HepG2 (cell line): ENCODE measurements at regions not wholly inside any gene's neighbourhood (a gene's known extent, or its start where the extent isn't known, plus 50 kb on each side); places are given as distances from the start of the nearest gene placed in this dataset.

ENCODE experiments used
- ATAC-seq: fragments of 200-7000 bp; cut with Tn5 transposase; 3 replicates; pipeline ENCODE4 v1.9.1; 2020; ENCODE audit warnings: mild to moderate bottlenecking, moderate library complexity
- BruUV-seq: library from RNA; stranded (reverse); fragments of 400-500 nt; replicated peaks from 2 replicates; lab custom pipeline; 2021; lab: Mats Ljungman, UMichigan
- CTCF ChIA-PET: fragments of 300-600 bp; formaldehyde crosslinking; extraction: SDS; loops from one replicate; lab custom pipeline; 2021; ENCODE audit warnings: low total read pairs, inconsistent platforms, low intra/inter-chr PET ratio; lab: Yijun Ruan, JAX
- POLR2A ChIA-PET: fragments of 350-600 bp; sonication (Branson Sonifier 250); formaldehyde crosslinking; loops from one replicate; lab custom pipeline; 2020; ENCODE audit warnings: antibody characterized with exemption, inconsistent platforms; lab: Yijun Ruan, JAX
- DNase-seq: peaks from one replicate; pipeline ENCODE4 v3.0.0-alpha.2; 2015; ENCODE audit warnings: low spot score
- FAIRE-seq: peaks from 3 replicates; lab custom pipeline; 2011; peaks lifted over from hg19 to GRCh38; lab: Jason Lieb, UNC
- H2AFZ ChIP-seq: one replicate; pipeline ENCODE4 v1.6.1; 2011; ENCODE audit warnings: low read length, inconsistent platforms
- H3K27ac ChIP-seq: fragments of 300-600 bp; 3 replicates; pipeline ENCODE4 v1.8.0; 2011; ENCODE audit warnings: mixed run types, mild to moderate bottlenecking, mixed read lengths, low read length, inconsistent platforms; ENCODE audit not compliant: insufficient read depth; ENCODE audit errors: extremely low read length
- H3K27me3 ChIP-seq, 2 experiments: fragments of 200-600 bp in 1 of 2; 2 replicates in 1 of 2; 3 replicates in 1 of 2; pipeline versions ENCODE4 v1.6.0 to v1.8.0; 2011; ENCODE audit warnings: low read length in 2 of 2, mild to moderate bottlenecking in 2 of 2, moderate library complexity in 2 of 2, inconsistent platforms in 1 of 2; ENCODE audit not compliant: insufficient read depth in 2 of 2, control insufficient read depth in 1 of 2
- H3K36me3 ChIP-seq, 2 experiments: fragments of 200-600 bp in 1 of 2; replicated peaks in 1 of 2; 2 replicates in 1 of 2; 3 replicates in 1 of 2; pipeline versions ENCODE4 v1.5.1 to v1.8.0; 2011; ENCODE audit warnings: low read length in 2 of 2, inconsistent platforms in 1 of 2; ENCODE audit not compliant: insufficient read depth in 2 of 2, control insufficient read depth in 1 of 2
- H3K4me1 ChIP-seq: 2 replicates; pipeline ENCODE4 v1.5.1; 2012; ENCODE audit warnings: low read length, inconsistent platforms; ENCODE audit not compliant: insufficient read depth
- H3K4me2 ChIP-seq: 2 replicates; pipeline ENCODE4 v1.6.0; 2011; ENCODE audit warnings: low read depth, low read length, inconsistent platforms
- H3K4me3 ChIP-seq, 3 experiments: fragments of 200-600 bp in 1 of 3; sonication (generic), shearing (Covaris generic) in 1 of 3; replicated peaks in 1 of 3; 2 replicates each; pipeline ENCODE4 v1.5.1; 2011 to 2016; ENCODE audit warnings: low read length in 3 of 3, inconsistent platforms in 2 of 3, low read depth in 2 of 3, mild to moderate bottlenecking in 2 of 3, control low read depth in 1 of 3, mixed read lengths in 1 of 3; ENCODE audit not compliant: insufficient read depth in 1 of 3
- H3K79me2 ChIP-seq: one replicate; pipeline ENCODE4 v1.6.1; 2011; ENCODE audit warnings: low read length, inconsistent platforms; ENCODE audit not compliant: insufficient read depth
- H3K9ac ChIP-seq: 2 replicates; pipeline ENCODE4 v1.6.0; 2011; ENCODE audit warnings: mild to moderate bottlenecking, low read depth, low read length, inconsistent platforms; ENCODE audit not compliant: insufficient read depth
- H3K9me3 ChIP-seq: 2 replicates; pipeline ENCODE4 v1.5.1; 2012; ENCODE audit warnings: mild to moderate bottlenecking, low read length
- H4K20me1 ChIP-seq: 2 replicates; pipeline ENCODE4 v1.6.0; 2011; ENCODE audit warnings: inconsistent platforms, mild to moderate bottlenecking, low read length, moderate library complexity; ENCODE audit not compliant: insufficient read depth
- MAFF ChIP-seq: IDR thresholded peaks from 2 replicates; pipeline ENCODE4 v1.6.1; 2011; ENCODE audit warnings: low read depth, low read length, improper control_type of control experiment
- RORA ChIP-seq: sonication (generic); formaldehyde crosslinking; IDR thresholded peaks from 2 replicates; pipeline ENCODE4 v1.5.0; 2020; ENCODE audit warnings: mild to moderate bottlenecking, missing genetic modification reagents, moderate library complexity
- ZNF20 ChIP-seq: sonication (generic); formaldehyde crosslinking; IDR thresholded peaks from 2 replicates; pipeline ENCODE4 v1.4.0; 2020; ENCODE audit warnings: mild to moderate bottlenecking, moderate library complexity, missing genetic modification reagents
- ZNF781 ChIP-seq: sonication (generic); formaldehyde crosslinking; IDR thresholded peaks from 2 replicates; pipeline ENCODE4 v1.5.1; 2020; ENCODE audit warnings: borderline replicate concordance, mild to moderate bottlenecking, missing genetic modification reagents; ENCODE audit errors: not compliant biosample characterization
- WGBS: methylation state at CpG from one replicate; pipeline ENCODE4 v1.1.6; 2017; ENCODE audit warnings: low lambda C conversion rate; 5-methylcytosine and 5-hydroxymethylcytosine counted together
- in situ Hi-C: cut with HindIII; loops from 2 replicates; pipeline ENCODE4 v1.10.0; 2017; ENCODE audit warnings: low pct_unique_long_range_greater_than_20kb; ENCODE audit not compliant: extremely low pct_ligation_motif_present
- intact Hi-C: fragments of 100-400 bp; cut with micrococcal nuclease; formaldehyde crosslinking; loops from one replicate; pipeline ENCODE4 v1.10.0; 2022; ENCODE audit not compliant: unreplicated experiment
- TF ChIP-seq, protein P1 (sequence below): sonication (generic); formaldehyde crosslinking; IDR thresholded peaks from 2 replicates; pipeline ENCODE4 v1.4.0; 2020; ENCODE audit warnings: mild to moderate bottlenecking, missing genetic modification reagents
- TF ChIP-seq, protein P2 (sequence below): sonication (generic); formaldehyde crosslinking; IDR thresholded peaks from 2 replicates; pipeline ENCODE4 v1.9.0; 2021; ENCODE audit warnings: missing genetic modification reagents, mild to moderate bottlenecking, borderline replicate concordance

DNA sequence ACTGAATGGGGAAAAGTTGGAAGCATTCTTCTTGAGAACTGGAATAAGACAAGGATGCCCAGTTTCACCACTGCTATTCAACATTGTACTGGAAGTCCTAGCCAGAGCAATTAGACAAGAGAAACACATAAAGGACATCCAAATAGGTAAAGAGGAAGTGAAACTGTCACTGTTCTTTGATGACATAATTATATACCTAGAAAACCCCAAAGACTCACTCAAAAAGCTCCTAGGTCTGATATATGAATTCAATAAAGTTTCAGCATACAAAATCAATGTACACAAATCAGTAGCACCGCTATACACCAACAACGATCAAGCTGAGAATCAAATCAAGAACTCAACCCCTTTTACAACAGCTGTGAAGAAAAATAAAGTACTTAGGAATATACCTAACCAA is 157.3 kb upstream of the DDHD1 start:
- no peaks in the 10 kb centered on the region for H3K36me3 ChIP-seq
- no peak overlapping the region for H3K27ac ChIP-seq
- WGBS = 10% methylated on average over 2 of the region's 2 CpGs
- CTCF ChIA-PET = no interaction called here
- H3K9ac ChIP-seq = no peak overlapping the region
- no peaks in the 10 kb centered on the region for H3K9me3 ChIP-seq
- H3K27me3 ChIP-seq = peaks cover 0 to 3% of the 10 kb centered on the region in 2 experiments; a peak in 1 of 5 replicates
- no peaks in the 10 kb centered on the region for H4K20me1 ChIP-seq
- no peak for DNase-seq
- H2AFZ ChIP-seq = no peak overlapping the region
- no peaks in the 10 kb centered on the region for H3K79me2 ChIP-seq
- H3K4me3 ChIP-seq = no peak overlapping the region
- no peak overlapping the region for H3K4me2 ChIP-seq
- in situ Hi-C loops (no loop called here), intact Hi-C loops (no loop called here)
- TF ChIP-seq RORA (CRISPR knock-in tag) (no peak), MAFF (no peak), ZNF20 (CRISPR knock-in tag) (no peak), ZNF781 (no peak)
- TF ChIP-seq, protein P1, sequence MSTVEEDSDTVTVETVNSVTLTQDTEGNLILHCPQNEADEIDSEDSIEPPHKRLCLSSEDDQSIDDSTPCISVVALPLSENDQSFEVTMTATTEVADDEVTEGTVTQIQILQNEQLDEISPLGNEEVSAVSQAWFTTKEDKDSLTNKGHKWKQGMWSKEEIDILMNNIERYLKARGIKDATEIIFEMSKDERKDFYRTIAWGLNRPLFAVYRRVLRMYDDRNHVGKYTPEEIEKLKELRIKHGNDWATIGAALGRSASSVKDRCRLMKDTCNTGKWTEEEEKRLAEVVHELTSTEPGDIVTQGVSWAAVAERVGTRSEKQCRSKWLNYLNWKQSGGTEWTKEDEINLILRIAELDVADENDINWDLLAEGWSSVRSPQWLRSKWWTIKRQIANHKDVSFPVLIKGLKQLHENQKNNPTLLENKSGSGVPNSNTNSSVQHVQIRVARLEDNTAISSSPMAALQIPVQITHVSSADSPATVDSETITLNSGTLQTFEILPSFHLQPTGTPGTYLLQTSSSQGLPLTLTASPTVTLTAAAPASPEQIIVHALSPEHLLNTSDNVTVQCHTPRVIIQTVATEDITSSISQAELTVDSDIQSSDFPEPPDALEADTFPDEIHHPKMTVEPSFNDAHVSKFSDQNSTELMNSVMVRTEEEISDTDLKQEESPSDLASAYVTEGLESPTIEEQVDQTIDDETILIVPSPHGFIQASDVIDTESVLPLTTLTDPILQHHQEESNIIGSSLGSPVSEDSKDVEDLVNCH (CRISPR knock-in tag) = no peak
- TF ChIP-seq, protein P2, sequence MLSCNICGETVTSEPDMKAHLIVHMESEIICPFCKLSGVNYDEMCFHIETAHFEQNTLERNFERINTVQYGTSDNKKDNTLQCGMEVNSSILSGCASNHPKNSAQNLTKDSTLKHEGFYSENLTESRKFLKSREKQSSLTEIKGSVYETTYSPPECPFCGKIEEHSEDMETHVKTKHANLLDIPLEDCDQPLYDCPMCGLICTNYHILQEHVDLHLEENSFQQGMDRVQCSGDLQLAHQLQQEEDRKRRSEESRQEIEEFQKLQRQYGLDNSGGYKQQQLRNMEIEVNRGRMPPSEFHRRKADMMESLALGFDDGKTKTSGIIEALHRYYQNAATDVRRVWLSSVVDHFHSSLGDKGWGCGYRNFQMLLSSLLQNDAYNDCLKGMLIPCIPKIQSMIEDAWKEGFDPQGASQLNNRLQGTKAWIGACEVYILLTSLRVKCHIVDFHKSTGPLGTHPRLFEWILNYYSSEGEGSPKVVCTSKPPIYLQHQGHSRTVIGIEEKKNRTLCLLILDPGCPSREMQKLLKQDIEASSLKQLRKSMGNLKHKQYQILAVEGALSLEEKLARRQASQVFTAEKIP = no peak
- BruUV-seq = no TSS peak
- ATAC-seq = no peak
- POLR2A ChIA-PET = no interaction called here
- no peak for FAIRE-seq
- peaks cover 9% of the 10 kb centered on the region for H3K4me1 ChIP-seq
